ENCODE measurements at regions not wholly inside any gene's neighbourhood (a gene's known extent, or its start where the extent isn't known, plus 50 kb on each side); places are given as distances from the start of the nearest gene placed in this dataset.
"Not testable (repeated sequence)": the region's sequence is repeated elsewhere in the genome, so short reads cannot be mapped to it uniquely, and the experiment has no call there.

DNA sequence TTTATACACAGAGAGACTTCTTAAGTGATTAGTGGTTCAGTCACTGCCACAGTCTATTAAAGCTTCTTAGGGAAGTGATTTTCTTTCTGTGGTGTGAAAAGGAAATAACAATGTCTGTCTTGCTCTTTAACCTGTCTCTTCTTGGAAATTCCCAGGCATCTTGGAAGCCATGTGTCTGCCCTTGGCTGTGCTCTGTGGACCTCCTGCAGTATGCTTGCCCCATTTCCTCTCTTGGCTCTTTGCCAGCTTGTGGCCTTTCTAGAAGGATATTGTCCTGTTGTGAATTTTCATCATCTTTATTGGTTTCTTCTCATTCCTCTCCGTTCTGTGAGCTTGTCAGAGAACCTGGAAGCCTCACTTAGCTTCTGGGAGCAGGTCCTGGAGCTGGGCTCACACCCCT lies 338.4 kb upstream of the C2CD4B start:
- peak; percentile 21 for DNase-seq (ENCODE audit: low read depth)

DNA sequence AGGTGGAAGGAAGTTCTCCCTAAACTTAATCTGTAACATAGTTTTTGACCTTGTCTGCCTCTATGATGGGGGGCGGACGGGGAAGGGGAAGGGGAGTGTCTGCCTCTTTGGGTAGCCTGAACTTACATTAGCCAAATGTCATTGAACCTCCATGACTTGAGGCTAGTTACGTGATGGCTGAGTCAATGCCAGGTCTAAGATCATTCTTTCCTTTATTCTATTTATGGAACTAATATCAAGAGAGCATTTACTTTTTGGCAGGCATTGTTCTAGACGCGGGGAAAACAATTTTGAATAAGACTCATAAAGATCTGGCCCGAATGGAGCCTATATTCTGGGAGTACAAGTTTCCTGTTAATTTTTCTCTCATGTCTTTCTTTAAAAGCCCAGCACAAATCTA lies 340.7 kb upstream of the C2CD4B start:
- no peak for DNase-seq (ENCODE audit: low read depth)

DNA sequence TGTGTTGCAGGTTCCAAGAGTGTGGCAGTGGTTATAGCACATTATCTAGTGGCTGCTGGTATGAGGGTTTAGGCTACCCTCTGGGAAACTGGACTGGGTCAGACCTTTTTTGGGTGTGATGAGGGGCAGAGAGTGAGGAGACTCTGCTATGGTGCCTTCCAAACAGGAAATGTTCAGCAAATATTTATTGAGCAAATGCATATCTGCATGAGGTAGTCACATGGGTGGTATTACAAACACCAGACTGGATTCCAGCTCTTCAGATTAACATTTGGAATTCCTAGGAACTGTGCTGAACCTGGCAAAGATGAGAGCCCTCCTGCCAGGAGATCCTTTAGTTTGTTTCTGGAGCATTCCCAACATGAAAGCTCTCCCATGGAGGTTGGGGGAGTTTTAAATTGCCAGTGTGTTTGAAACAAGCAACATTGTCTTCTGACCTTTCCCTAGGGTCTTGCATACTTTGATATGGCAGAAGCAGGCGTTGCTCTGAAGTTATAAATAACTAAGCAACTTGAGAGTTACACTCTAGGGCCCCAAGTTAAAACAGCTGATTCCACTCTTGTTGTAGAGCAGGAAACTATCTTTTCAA lies 341.2 kb upstream of the C2CD4B start:
- peak; percentile 73 for DNase-seq (ENCODE audit: low read depth)

DNA sequence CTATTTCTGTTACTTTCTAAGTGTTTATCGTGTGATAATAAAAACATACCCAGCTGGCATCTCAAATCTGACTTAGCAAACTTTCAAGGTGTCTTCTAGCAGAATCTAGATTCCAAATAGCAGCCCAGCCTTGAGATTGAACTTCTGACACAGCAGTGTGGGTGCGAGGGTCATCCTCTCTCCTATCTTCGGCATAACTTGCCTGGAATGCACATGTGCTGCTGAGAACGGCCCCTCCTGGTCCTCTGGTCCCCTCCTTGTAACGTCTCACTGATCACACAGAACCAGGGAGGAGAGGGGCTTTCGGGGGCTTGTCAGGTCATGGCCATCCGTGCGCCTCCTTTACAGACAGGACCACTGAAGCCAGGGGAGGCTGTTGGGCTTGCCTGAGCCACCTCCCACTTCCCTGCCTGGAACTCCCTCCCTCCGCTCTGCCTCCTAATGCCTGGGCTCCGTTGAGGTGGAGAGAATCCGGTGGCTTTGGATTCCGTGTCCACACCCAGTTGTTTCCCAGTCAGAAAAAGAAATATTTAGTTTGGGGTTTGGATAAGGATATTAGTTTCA lies 344.4 kb upstream of the C2CD4B start:
- no peak for DNase-seq (ENCODE audit: low read depth)

DNA sequence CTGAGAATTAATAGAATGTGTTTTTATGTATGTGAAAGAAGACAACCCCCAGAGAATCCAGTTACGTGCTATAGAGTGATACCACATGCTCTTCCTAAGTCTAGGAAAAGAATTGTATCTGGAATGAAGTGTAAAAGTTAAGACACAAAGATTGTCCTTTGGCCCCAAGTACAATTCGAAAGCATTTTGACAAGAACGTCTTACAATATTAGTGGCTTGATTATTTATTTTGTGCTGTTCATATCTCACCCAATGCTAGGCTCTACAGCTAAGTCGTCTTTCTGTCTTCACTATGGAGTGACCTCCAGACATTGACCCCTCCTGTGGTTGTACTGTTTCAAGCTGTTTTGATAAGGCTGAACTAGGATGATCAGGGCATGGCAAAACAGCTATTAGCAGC lies 345.7 kb upstream of the C2CD4B start:
- DNase-seq (ENCODE audit: low read depth): no peak

DNA sequence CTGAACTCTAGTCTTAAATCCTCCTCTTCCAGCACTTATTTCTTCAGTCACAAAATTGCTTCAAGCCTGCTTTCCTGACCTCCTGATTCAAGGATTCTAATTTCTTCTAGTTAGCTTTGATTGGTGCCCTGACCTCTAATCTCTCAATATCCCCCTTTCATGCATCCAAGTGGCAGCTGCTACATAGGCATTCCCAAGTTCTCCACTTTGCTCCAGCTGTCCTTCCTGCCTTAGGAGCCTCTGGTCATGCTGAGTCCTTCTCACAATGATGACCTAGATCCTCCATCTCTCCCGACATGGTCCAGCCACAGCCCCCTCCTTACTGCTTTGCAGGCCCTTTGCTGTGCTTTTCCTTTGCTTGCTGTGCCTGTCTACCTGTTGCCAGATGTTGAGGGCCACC lies 347.8 kb upstream of the C2CD4B start:
- no peak for DNase-seq (ENCODE audit: low read depth)

DNA sequence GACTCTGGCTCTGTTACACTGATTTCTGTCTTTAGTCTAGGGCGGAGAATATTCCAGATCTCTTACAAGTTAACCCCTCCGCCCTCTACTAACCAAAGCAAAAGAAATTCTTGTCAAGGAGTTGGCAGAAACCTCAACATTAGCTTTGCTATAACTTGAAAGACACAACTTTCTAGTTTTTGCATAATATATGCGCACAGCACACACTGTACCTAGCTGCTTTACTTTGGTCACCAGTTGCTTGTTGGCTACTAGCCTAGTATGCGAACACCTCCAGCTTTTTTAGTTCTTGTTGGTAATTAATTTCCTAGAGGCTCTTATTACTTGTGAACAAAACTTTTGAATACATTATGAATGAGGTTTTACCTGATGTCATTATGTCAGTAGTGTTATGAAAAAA lies 348.8 kb upstream of the C2CD4B start:
- no peak for DNase-seq (ENCODE audit: low read depth)

DNA sequence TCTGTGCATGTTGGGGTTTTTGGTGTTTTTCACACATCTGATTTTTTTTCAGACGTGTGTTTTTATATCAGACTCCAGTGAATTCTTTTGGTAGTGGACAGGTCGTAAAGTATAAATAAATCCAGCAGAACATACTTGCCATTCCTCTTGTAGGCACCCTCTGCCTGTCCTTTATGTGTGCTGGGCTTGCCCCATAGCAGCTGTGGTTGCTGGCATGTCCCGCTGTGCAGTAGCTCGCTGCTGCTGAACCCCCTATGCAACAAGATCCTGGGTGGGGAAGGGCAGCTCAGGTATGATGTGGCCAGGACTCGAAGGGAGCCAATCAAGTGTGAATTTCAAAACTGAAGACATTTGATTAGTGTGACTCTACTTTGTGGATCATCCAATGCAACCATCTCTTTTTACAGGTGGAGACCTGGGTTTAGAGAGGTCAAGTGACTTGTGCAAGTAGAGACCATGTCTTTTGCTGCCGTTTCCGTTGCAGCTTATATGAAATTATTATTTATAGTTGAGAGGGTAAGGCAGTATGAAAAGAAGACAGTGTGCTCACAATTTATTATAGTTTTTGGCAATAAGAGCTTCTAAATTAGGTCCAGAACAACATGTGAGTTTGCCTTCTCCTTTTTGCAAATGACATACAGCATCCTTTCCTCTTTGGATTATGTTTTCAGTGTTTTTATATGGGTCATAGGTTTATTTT lies 350.8 kb upstream of the C2CD4B start:
- no peak for DNase-seq (ENCODE audit: low read depth)

DNA sequence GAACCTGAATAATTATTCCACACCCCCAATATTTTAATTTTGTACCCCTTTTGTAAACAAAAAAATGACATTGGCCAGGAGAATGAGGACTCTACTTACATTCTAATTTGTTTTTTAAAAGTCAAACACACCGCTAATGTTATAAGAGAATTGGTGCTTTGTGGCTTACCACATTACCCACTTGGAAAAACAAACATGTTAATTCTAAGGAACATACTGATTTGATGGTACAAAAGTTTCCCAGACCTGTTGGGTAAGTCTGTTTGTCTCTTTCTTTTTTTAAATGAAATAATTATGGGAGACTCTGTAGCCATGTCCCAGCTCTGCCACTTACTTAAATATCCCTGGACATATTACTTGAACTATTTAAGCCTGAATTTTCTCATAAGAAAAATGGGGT lies 352.5 kb upstream of the C2CD4B start:
- no peak for DNase-seq (ENCODE audit: low read depth)

DNA sequence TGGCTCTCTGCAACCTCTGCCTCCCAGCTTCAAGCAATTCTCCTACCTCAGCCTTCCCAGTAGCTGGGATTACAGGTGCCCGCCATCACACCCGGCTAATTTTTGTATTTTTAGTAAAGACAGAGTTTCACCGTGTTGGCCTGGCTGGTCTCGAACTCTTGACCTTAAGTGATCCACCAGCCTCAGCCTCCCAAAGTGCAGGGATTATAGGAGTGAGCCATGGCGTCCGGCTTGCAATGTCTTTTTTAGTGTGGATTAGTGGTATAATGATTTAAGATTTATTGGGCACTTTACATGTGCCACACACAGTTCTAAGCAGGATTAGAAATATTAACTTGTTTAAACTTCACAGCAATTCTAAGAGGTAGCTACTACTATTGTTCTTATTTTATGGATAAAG lies 353.6 kb upstream of the C2CD4B start:
- DNase-seq (ENCODE audit: low read depth): not testable (repeated sequence)

DNA sequence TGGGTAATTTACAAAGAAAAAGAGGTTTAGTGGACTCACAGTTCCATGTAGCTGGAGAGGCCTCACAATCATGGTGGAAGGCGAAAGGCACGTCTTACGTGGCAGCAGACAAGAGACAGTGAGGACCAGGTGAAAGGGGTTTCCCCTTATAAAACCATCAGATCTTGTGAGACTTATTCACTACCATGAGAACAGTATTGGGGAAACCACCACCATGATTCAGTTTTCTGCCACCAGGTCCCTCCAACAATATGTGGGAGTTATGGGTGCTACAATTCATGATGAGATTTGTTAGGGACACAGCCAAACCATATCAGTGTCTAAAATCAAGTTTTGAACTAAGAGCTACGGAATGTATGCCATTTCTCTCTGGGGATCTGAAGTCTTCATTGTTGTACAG lies 354.8 kb upstream of the C2CD4B start:
- no peak for DNase-seq (ENCODE audit: low read depth)

DNA sequence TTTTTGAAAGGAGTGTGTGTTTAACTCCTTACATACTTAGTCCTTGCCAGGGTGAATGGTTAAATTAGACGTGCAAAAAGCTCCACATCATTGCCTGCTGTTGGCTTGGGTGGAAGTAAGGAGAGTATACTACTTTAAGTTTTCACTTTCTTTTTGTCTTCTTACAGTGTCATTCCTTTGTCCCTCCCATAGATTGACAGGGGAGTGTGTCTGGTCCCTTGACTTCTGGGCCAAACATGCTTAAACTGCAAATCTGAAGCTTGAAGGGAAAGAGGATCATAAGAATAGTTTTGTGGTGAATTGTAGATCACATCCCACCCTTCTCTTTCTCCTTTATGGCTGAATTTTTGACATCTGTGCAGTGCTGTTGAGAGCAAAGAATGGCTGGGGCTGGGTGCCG lies 355.8 kb upstream of the C2CD4B start:
- no peak for DNase-seq (ENCODE audit: low read depth)

DNA sequence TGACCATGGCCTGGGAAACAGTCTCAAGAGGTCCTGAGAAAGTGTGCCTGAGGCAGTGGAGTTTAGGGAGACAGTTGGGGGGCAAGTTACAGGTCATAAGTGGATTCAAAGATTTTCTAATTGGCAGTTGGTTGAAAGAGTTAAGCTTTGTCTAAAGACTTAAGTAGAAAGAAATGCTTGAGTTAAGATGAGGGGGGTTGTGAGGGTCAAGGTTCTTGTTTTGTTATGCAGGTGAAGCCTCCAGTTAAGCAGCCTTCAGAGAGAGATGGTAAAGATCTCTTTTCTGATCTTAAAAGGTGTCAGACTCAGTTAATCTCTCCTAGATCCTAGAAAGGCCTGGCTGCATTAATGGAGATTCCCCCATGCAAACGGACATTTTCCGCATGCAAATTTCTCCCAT lies 356.3 kb upstream of the C2CD4B start:
- DNase-seq (ENCODE audit: low read depth): no peak

DNA sequence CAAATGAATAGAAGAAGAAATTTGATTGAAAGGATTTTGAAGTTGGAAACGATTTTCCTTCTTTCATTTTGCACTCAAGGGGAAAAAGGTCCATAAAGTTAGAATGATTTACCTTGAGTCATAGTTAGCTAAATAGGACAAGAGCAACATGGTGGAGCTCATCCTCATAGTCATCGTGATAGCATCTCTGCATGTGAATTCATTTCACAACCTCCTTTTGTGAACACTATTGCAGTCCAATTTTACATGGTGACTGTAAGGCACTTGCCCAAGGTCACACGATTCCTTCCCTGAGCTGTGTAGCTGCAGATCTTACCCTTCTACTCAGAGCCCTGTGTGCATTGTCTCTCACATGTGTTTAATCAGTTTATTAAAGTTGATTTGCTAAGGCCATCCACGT lies 359.8 kb upstream of the C2CD4B start:
- peak; percentile 27 for DNase-seq (ENCODE audit: low read depth)

DNA sequence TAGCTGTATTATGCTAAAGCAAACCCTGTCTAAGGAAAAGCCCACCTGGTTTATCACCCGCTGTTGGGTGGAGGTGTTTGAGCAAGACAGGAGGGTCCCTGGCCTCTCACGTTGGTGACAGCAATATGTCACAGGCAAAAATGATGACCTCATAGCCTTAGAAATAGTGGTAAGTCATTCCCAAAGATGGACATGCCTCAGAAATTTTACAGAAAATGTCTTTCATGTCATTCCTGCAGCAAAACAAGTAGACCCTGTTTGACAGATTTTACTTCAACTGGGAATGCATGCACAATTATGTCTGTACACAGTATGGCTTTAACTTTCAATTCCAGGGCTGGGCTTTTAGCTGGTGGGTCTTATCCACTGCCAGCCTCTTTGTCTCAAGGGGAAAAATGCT lies 362.3 kb upstream of the C2CD4B start:
- DNase-seq (ENCODE audit: low read depth): no peak

DNA sequence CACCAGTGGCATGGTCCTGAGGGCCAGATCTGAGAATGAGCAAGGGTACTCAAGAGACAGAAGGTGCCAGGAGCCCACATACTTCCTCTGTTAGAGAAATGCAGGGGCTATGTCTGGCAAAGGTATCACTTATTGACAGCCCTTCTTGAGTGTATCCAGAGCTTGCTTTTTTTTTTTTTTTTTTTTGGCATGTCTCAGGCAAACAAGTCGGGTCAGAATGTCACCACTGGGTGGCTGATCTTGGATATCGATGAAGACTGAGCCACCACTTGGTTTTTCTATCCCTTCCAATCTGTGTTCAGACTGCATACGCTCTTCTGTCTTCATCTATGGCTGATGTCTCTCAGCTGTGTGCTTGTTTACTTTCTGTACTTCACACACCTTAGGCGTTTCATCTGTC lies 363.4 kb upstream of the C2CD4B start:
- DNase-seq (ENCODE audit: low read depth): no peak

DNA sequence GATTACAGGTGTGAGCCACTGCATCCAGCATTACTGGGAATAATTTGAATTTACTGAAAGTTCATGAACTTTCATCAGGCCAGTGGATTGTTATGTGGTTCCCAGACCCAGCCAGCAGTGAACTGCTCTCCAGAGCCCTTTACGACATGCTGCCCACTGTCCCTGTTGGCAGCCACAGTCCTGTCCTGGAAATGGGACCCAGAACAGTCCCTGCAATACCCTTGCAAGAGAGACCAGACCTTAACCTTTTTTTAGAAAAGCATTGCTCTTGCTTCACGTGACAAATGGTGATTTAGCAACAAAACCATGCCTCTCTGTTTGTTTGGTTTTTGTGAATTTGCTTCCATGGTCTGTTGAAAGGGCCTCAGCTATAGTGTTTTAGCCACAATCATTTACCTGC lies 367.3 kb upstream of the C2CD4B start:
- no peak for DNase-seq (ENCODE audit: low read depth)

DNA sequence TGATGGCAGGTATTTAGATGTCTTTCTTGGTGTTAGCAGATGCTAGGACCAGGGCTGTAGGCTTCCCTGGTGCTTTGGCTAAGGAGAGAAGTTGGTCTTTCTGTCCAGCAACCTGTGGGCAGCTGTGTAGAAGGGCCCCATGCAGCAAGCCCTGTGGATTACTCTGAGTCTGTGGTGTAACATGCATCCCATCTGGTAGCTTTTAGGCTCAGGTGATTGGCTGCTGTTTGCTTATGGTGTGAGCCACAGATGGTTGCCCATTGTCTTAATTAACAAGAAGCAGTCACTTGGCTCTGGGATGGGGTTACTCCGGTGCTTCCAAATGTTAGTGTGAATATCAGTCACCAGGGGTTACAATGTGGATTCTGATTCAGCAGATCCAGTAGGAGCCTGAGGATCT lies 368.6 kb upstream of the C2CD4B start:
- no peak for DNase-seq (ENCODE audit: low read depth)

DNA sequence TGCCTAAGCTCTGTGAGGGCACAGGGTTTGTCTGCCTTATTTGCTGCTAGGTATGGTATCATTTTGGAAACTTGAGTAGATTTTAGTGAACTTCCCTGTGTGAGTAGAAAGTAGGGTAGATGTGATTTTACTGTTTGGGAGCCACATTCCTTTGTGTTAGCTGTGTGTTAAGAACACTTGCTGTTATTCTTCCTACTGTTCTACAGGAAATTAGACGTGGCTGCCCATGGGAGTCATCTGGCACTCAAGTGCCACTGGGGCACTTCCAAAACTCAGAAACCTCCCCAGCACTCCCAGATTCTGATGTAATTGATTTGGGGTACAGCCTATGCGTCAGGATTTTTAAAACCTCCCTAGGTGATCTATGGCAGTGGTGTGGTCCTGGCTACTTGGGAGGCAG lies 369.9 kb upstream of the C2CD4B start:
- DNase-seq (ENCODE audit: low read depth): no peak

DNA sequence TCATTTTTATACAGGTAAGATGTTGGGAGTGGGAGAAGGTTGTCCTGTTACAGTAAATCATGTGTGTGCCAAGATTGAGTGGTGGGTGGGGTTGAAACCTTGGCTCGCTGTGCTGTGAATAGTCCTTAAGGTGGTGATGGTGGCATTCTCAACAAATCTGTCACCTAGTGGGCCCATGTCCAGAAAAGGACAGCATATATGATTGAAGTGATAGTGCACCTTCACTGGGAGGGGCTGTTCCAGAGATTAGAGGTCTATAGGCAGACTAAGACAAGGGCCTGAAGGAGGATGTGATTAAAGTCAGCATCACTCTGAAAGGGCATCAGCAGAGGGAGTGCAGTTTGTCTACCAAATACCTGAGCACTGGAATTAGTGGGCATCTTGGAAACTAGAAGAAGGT lies 374.2 kb upstream of the C2CD4B start:
- DNase-seq (ENCODE audit: low read depth): no peak

DNA sequence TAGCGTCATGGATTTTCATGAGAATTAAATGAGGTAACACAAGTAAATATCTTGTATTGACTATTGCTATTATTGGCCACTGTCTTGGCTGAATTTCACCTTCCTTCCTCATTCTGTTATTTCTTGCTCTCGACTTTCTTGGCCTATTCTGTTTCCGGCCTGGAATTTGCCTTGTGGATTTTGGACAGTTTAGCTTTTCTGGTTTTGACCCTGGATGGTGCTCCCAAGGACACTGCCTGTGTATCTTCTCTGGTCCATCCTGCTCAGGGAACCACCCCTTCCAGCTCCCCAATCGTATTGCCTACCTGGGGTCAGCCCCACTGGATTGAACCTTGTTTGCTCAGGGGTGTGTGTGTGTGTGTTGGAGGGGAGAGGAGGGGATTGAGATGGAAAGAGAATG lies 376.2 kb upstream of the C2CD4B start:
- DNase-seq (ENCODE audit: low read depth): no peak

DNA sequence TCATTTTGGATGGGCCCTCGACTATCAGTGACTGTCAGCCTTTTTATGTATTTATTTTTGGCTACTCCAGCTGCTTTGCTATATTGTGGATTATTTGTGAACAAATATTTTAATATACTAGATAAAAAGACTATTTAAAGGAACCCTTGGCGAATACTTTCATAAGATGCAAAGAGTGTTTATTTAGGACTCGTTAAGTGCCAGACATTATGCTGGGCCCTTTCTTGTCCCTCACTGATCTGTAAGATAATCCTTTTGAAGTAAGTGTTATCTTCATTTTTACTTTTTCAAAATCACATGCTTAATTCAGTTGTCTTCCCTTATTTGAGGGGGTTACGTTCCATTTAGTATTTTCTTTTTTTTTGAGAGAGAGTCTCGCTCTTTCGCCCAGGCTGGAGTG lies 376.8 kb upstream of the C2CD4B start:
- DNase-seq (ENCODE audit: low read depth): no peak

DNA sequence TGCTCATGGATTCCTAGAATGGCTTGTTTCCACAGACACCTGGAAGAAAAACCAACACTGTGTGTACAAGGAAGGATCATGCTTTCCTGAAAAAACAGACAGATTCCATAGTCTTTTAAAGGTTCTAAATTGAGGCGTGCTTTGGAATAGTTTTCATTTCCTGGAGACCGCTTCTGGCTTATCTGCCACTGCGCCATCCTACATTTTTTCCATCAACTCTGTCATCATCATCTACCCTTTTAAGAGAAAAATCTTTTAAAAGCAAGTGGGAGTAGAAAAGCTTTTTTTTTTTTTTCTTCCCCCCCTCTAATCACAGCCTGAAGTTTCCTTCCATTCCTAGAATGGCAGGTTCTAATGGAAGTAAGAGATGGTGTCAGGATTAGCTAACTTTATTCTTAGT lies 379.4 kb upstream of the C2CD4B start:
- DNase-seq (ENCODE audit: low read depth): no peak
